Hepatocyte (in vitro differentiated cells): ENCODE measurements at regions not wholly inside any gene's neighbourhood (a gene's known extent, or its start where the extent isn't known, plus 50 kb on each side); places are given as distances from the start of the nearest gene placed in this dataset.

Experiments
- EZH2 ChIP-seq: fragments of 200-600 bp; sonication (generic); IDR thresholded peaks from 2 replicates; pipeline ENCODE4 v1.6.1; 2016; ENCODE audit warnings: antibody characterized with exemption, mild to moderate bottlenecking, borderline replicate concordance
- EZH2phosphoT487 ChIP-seq: fragments of 200-600 bp; sonication (generic); IDR thresholded peaks from one replicate; pipeline ENCODE4 v1.6.1; 2018; ENCODE audit warnings: antibody characterized with exemption, mild to moderate bottlenecking, low read depth, moderate library complexity; ENCODE audit not compliant: unreplicated experiment, severe bottlenecking
- TF ChIP-seq, protein P1 (sequence below): fragments of 200-600 bp; sonication (generic); IDR thresholded peaks from 2 replicates; pipeline ENCODE4 v1.5.1; 2016; ENCODE audit warnings: antibody characterized with exemption, mild to moderate bottlenecking; ENCODE audit not compliant: poor library complexity

DNA sequence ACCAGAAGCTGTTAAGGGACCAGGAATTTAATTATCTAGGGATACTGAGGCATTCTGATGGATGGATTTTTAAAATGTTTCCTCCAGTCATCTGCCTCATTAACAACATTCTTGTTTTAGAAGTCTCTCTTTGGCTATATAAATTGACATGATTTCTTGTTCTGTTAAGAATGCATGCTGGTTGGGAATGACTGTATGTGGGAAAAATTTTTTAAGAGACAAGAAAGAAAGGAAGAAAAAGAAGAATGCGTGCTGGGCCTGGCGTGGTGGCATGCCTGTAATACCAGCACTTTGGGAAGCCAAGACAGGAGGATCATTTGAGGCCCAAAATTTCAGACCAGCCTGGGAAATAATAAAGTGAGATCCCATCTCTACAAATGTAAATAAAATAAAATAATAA, 203.6 kb downstream of the GJA1 start:
- TF ChIP-seq, protein P1, sequence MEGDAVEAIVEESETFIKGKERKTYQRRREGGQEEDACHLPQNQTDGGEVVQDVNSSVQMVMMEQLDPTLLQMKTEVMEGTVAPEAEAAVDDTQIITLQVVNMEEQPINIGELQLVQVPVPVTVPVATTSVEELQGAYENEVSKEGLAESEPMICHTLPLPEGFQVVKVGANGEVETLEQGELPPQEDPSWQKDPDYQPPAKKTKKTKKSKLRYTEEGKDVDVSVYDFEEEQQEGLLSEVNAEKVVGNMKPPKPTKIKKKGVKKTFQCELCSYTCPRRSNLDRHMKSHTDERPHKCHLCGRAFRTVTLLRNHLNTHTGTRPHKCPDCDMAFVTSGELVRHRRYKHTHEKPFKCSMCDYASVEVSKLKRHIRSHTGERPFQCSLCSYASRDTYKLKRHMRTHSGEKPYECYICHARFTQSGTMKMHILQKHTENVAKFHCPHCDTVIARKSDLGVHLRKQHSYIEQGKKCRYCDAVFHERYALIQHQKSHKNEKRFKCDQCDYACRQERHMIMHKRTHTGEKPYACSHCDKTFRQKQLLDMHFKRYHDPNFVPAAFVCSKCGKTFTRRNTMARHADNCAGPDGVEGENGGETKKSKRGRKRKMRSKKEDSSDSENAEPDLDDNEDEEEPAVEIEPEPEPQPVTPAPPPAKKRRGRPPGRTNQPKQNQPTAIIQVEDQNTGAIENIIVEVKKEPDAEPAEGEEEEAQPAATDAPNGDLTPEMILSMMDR: no peak
- TF ChIP-seq EZH2 (no peak), EZH2phosphoT487 (no peak)
